HG02970 (cell line): ENCODE measurements at regions not wholly inside any gene's neighbourhood (a gene's known extent, or its start where the extent isn't known, plus 50 kb on each side); places are given as distances from the start of the nearest gene placed in this dataset.
A peak's percentile ranks its signal among the peaks of the same experiment; 100 is the strongest.

ENCODE experiments used
- ATAC-seq: cut with Tn5 transposase; IDR thresholded peaks from one replicate; pipeline ENCODE4 v1.9.1; 2021; ENCODE audit warnings: mild to moderate bottlenecking, moderate library complexity, moderate number of reproducible peaks; ENCODE audit not compliant: unreplicated experiment, low FRiP score

DNA sequence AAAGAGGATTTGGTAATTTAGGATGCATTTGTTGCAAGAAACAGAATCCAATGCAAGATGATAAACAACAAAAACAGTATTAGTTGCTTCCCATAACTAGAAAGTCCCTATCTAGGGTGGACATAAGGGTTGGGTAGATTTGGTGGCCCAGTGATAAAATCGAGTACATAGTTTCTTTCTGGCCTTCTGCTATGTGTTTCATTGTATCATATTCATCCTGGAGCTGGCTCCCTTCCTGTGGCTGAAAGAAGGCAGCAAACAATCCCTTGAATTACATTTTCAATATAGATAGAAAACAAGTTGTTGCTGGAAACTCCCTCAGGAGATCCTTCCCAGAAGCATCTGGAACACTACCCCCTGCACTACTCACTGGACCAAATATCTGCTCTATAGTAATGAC, 135.1 kb downstream of the ID4 start:
- ATAC-seq, result no peak

DNA sequence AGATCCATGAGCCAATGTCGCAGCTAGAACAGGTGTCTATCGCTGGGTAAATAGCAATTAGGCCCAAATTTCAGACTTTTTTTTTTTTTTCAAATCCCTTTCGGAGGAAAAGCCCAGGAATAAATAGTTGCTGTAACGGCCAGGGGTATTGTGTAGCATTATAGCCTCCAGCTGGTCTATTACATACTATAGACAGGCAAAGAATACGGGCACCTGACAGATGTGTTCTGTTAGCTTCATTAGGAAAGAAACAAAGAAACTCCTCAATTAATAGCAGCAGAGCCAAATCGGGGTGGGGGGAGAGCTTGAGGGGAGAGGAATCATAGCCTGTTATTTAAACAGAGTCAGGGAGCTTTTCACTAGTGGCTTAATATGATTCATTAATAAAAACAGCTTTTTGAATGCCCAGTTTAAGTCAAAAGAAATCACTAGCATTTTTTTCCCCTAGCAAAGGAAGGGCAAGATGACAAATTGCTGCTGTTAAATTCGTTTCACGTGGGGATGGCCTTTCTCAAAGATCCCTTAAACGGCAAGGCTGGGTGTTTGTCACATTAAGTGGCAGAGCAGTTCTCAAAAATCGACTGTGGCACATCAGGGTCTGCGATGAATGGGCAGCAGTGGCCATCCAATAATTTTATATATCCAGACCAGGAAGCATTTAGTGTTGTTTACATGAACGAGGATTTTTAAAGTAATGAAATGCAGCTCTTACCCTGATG, 139.4 kb downstream of the ID4 start:
- ATAC-seq, result no peak

DNA sequence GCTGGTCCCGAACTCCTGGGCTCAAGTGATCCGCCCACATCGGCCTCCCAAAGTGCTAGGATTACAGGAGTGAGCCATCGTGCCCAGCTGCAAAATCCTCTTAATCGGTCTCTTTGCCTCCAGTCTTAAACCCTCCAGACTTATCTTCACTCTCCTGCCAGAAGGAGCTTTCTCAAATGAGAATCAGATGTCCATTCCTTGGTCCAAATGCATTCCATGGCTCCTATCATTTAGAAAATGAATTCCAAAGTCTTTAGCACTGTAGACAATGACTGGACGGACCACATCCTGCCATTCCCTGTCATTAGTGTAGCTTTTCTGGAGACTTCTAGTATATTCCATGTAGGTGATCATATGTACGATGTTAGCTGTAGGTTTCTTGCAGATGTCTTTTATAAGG, 141.9 kb downstream of the ID4 start:
- no peak for ATAC-seq

DNA sequence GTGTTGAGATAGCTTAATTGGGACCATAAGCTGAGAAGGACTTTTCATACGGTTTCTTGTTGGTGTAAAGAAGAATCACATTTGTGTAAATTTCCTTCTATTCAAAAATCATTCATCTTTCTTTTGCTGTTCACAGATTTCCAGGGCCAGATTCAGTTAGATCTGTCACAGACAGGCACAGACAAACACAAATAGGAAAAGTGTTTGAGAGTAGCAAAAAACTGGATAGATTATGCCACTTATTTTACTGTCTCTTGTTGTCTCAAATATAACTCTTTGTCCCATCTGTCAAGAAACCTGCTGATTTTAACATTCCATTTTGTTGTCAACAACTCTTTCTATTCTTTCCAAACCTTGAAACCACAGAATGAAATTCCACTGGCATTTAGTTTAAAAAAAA, 142.8 kb downstream of the ID4 start:
- no peak for ATAC-seq

DNA sequence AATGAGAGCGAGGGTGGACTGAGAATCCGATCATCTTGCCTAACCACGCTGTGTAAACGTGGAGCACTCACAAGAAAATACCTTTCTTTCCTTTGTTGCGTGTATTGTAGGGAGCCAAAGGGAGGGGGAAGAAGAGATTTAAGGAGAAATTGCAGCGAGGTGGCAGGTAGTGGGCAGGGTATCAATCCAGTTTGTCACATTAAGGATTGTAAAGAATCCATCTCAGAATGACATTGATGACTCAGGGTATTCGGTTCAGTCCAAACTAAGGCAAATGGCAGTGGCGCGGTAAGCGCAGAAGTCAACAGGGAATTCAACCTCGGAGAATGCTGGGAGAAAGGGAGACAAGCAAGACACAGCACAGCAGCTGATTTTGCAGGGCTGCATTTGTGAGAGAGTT, 146.2 kb downstream of the ID4 start:
- ATAC-seq, result no peak

DNA sequence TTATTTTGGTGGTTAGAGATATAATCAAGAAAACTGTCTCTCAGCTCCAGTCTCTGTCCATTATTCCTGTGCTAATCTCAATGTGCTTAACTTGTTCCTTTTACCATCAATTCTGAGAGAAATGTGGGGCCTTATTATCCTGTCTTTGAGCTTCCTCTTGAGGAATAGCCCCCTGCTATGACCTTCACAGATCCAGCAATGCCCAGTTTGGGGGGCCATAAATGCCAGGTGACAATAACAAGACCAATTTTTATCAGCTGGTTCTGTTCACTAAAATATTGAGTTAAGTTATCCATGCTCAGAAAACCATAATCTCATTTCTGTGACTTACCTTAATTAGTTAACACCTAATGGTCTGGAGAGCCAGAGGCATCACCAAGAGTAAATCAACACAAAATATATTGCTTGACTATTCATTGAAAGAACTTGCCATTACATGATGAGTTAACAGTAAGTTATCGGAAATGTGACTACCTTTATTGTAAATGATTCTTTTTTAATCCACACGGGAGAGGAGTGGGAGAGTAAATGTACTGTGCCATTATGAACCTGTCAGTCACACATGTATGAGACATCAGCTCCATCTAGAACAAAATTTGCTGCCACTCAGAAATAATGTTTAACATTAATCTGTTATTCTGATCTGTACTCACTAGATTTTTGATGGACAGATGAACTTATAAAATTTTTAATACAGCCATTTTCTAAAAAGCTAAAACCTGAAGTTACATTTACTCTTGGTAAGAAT, 149.7 kb downstream of the ID4 start:
- no peak for ATAC-seq

DNA sequence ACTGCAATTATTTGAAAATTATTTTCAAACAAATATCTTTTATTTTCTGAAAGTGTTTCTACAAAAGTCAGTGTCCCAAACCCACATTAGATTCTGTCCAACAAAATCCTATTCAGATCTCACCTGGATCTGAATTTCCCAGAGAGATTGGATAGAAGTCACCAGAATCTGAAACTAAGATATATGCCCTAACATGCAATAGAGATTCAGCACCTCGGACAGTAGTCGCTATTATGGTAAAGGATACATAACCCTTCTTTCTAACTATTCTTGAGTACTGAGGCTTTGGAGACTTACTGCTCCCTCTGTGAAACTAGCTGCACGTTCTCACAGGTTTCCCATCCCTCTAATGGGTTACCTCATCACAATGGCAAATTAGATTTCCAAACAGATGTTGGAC, 151.4 kb downstream of the ID4 start:
- ATAC-seq, result no peak

DNA sequence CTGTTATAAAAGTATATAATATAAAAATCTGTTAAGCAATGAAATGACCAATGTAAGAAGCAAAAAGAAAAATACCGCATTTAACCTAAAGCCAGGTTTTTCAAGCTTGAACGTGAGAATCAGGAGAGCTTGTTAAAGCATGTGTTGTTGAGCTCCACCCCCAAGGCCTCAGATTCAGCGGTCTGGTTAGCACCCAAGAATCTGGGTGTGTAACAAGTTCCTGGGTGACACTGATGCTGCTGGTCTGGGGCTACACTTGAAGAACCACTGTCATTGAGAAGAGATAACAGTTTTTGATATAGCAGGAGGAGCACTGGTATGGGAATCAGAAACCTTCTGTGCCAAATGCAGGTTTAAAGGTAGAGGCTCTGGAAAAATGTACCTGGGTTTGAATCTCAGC, 154.0 kb downstream of the ID4 start:
- no peak for ATAC-seq

DNA sequence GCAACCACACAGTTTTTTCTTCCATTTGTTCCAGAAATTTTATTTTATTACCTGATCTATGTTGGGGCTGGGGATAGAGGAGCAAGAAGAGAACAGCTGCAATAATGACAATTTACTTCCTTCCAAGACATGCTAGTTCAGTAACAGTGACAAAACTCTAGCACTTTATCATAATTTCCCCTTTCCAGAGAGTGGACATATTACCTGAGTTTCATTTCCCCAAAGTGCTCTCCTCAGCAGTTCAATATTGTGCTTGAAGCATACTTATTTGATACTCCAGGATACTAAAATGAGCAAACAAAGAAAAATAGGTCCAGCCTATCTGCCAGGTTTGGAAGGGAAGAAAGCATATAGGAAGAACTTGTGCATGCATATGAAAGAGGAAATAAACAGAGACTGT, 157.7 kb downstream of the ID4 start:
- no peak for ATAC-seq

DNA sequence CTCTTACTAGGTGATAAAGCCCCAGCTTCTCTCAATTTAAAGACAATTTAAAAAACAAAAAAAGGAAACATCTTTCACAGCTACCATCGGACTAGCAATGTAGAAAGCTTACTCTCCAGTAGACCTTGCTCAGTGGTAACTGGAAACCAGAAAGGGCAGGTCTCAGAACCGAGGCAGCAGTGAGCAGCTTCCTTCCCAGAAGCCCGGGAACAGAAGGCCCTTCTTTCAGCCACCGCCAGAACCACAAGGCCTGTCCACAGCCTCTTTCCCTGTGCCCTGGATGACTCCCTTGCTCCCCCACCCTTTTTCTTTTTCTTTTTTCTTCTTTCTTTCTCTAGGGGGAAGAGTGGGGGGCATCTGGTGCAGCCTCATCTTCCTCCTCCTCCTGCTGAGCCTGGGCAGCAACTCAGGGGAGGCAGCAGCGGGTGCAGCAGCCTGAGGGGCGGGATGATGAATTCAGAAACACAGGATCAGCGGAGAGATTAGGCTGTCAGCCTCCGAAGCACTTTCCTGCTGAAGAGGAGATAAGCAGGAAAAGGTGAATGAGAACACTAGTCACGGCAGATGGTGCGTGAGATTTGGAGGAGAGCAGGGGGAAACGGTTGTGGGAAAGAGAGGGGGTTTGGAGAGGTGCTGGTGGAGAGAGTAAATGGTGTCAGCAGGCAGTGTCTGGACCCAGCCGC, 158.5 kb downstream of the ID4 start:
- no peak for ATAC-seq

DNA sequence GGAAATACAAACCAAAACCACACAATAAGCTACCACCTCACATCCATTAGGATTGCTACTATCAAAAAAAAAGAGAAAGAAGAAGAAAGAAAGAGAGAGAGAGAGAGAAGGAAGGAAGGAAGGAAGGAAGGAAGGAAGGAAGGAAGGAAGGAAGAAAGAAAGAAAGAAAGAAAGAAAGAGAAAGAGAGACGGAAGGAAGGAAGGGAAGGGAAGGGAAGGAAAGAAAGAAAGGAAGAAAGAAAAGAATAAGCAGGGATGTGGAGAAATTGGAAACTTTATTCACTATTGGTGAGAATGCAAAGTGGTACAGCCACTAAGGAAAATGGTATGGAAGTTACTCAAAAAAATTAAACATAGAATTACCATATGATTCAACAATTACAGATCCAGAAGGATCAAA, 159.9 kb downstream of the ID4 start:
- ATAC-seq, result no peak

DNA sequence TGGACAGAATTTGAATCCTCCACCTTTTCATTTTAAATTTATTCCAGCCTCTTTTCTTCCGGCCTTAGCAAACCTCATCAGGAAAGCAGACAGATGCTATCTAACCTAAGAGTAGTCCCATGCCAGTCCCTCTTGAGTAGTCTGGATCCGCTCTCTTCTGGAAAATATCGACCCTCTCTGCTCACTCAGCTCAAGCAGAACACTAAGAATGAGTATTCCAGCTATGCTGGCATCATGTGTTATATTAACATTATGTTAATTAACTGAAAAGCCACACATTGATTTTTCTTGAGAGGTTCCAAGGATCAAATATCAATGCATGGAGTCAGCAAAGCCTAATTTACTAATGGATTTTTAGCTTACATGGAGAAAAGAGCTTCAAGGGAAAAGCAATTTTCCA, 161.4 kb downstream of the ID4 start:
- ATAC-seq, result no peak

DNA sequence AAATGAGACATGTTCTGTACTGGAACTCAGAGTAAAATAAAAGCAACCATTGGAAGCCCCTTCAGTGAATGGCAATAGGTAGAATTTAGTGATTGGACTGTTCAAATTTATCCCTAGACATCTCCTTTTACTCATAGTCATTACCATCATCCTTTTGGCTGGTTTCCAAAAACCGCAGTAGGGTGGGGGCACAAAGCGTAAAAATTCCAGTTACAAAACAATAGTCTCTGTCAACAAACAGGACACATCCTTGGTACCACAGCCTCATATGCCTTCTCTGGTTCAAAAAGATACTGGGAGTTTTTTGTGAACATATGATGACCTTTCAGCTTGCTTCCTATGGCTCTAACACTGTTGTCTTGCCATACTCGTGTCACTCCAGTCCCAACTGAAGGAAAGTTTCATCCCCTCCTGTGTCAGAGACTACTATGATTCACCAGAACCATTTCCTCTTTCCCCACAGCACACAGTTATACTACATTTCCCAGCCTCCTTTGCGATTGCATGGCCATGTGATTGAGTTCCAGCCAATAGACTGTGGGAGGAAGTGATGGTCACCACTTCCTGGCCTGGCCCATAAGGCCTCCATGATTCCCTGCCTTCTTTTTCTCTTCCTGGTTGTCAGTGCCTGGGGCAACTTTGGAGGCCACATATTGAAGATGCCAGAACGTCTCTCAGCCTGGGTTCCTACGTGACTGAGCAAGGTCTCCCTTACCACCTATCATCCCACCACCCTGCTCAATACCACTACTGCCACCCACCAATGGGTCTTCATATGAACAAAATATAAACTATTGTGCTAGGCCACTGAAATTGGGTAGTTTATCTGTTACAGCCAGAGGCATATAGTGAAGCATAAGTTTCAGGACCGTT, 162.4 kb downstream of the ID4 start:
- peak; percentile 79 for ATAC-seq

DNA sequence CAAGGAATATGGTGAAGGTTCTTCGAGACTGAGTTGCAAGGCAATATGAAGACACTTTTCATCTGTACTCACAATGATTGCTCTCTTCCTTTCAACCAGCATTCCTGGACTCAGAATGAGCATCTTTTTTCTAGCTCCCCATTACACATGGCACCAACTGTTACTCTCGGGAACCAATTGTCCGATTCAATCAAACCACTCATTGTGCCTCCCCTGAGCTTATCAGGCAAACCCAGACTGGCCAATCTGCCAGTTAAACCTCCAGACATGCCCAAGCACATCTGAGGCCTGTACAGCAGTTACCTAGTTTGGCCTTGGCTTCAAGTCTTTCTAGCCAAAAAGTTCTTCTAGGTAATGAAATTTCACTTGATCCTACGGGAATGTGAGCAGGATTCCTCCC, 164.1 kb downstream of the ID4 start:
- ATAC-seq, result no peak

DNA sequence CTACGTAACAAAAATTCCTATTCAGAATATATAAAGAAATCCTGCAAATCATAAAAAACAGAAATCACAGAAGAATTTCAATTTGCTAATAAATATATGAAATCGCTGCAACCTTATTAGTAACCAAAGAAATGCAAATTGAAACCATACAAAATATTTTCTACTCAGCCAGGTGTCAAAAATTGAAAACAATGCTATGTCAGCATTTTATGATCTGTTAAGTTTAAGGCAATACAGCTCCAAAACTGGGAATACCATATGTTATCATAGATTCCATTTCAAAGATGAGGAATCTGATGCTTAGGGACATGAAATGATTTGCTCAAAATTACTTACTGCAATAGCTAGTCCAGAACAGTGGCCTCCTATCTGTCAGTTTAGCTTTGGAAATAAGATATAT, 168.9 kb downstream of the ID4 start:
- ATAC-seq, result no peak

DNA sequence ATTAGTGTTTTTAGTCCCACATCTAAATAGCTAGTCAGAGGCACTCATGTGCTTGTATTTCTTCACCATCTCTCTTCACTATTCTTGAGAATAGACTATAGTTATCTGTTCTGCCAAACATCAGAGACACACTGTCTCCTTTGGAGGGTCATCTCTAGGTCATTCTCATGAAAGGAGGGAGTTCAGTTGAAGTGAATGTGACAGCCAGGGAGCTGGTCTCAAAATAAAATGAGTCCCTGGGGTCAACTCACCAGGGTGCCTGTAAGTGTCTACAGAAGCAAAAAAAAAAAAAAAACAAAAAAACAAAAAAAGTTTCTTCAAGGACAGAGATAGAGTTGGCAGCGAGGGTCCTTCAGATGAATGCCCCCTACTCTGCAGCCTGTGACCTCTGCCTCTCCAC, 171.0 kb downstream of the ID4 start:
- ATAC-seq, result no peak

DNA sequence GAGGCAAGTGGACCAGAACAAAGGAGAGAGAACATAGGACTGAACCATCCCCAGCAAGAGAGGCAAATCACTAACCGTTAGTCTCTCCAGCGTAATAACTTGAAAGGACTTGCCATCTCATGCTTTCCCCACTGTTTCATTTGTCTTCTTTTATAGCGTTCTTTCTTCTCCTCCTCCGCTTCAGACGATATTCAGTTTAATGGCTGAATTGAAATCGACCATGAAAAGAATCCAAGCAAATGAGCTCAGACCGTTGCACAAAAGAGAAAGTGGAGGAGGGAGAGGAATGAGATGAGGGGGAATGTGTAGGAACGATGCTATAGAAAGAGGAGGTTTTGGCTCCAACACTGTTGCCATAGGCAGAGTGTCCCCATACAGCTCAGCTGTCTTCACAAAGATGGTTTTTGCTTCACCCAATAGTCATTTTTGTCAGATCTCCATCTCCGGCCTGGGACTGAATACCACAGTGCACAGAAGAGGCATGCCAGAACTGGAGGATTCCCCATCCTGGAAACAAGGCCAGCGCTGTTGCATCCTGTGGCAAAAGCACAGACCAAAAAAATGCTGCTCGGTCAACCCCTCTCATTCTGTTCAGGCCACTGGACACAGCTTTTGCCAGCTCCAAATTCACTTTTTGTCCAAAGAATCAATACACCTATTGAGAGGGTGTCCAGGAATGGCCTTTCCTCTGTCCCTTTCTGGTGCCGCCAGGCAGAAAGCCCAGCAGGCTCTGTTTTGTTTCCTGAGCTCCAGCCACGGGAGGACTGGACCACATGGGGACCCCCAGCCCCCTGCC, 176.1 kb downstream of the ID4 start:
- ATAC-seq, result no peak

DNA sequence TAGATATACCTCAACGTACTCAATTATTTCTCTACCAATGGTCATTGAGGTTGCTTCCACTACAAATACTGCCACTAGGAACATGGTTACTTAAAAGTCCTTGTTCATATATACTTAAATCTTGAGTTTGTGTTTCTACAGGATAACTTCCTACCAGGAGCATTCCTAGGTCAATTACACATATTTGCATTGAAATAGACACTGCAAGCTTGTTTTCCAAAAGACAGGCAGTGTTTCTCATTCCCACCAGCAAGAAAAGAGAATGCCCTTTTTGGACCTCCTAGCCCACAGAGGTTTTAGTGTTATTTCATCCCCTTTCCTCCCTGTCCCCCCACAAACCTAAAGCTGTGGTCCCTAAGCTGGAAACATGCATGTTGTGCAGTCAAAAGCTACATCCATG, 177.3 kb downstream of the ID4 start:
- no peak for ATAC-seq

DNA sequence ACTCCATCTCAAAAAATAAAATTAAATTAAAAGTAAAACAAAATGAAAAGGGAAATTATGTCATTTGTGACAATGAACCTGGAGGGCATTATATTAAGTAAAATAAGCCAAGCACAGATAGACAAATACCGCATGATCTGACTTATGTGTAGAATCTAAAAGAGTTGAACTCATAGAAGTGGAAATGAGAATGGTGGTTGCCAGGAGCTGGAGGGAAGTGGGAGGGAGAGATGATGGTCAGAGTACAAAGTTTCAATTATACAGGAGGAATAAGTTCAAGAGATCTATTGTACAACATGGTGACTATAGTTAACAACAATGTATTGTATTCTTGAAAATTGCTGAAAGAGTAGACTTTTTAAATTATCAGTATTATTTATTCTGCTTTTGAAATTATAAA, 183.4 kb downstream of the ID4 start:
- ATAC-seq, result no peak

DNA sequence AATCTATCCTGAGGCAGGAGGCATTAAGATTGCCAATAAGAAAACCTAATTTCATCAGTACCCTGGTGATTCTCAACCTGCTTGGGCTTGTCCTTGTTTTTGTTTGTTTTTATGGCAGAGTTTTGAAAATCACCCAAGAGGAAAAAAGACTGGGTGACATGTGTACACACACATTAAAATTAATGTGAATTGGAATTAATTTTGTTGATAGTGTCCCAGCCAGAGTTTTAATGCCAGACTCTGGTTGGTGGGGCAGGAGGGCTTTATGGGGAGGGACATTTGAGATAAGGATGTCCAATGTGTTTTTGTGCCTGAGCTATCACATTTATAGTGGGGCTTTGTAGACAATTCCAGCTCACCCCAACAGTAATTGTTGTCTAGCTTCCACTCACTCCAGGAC, 184.6 kb downstream of the ID4 start:
- ATAC-seq, result no peak
